B cell (primary cell): ENCODE measurements at regions not wholly inside any gene's neighbourhood (a gene's known extent, or its start where the extent isn't known, plus 50 kb on each side); places are given as distances from the start of the nearest gene placed in this dataset.
"Not testable (repeated sequence)": the region's sequence is repeated elsewhere in the genome, so short reads cannot be mapped to it uniquely, and the experiment has no call there.

ENCODE experiments used
- ATAC-seq: fragments of 200-7000 bp; cut with Tn5 transposase; one replicate; pipeline ENCODE4 v1.10.0; 2021; ENCODE audit warnings: low read depth, mild to moderate bottlenecking, moderate number of reproducible peaks, moderate library complexity
- CTCF ChIA-PET: fragments of 350-600 bp; sonication (Branson Sonifier 250); formaldehyde crosslinking; loops from one replicate; lab custom pipeline; 2021; ENCODE audit warnings: antibody characterized with exemption, inconsistent platforms; lab: Charles Lee
- POLR2A ChIA-PET: fragments of 350-600 bp; sonication (Branson Sonifier 250); formaldehyde crosslinking; loops from one replicate; lab custom pipeline; 2021; ENCODE audit warnings: antibody characterized with exemption; lab: Charles Lee
- DNase-seq: peaks from one replicate; pipeline ENCODE4 v3.0.0; 2013
- H2AFZ ChIP-seq: 2 replicates; pipeline ENCODE4 v1.6.1; 2012; ENCODE audit warnings: mild to moderate bottlenecking, low read depth, low read length; ENCODE audit not compliant: insufficient read depth, poor library complexity, severe bottlenecking
- H3K27ac ChIP-seq, 2 donors: 1 replicate in 1 of 2; 2 replicates in 1 of 2; pipeline ENCODE4 v1.5.1; 2012 to 2013; ENCODE audit warnings: low read length in 2 of 2, mild to moderate bottlenecking in 2 of 2, moderate library complexity in 1 of 2
- H3K27me3 ChIP-seq, 4 experiments: fragments of 200-600 bp in 1 of 4; sonication (generic) in 1 of 4; replicated peaks in 1 of 4; 1 replicate in 2 of 4; 2 replicates in 2 of 4; pipeline versions ENCODE4 v1.6.1 to v1.7.0; 2013 to 2016; ENCODE audit warnings: low read length in 3 of 4, mild to moderate bottlenecking in 2 of 4, mixed read lengths in 1 of 4, moderate library complexity in 1 of 4; ENCODE audit not compliant: insufficient read depth in 4 of 4, control insufficient read depth in 3 of 4; ENCODE audit errors: control extremely low read depth in 1 of 4
- H3K36me3 ChIP-seq, 2 experiments: replicated peaks in 1 of 2; 1 replicate in 1 of 2; 2 replicates in 1 of 2; pipeline versions ENCODE4 v1.6.1 to v1.7.1; 2013; ENCODE audit warnings: low read length in 1 of 2; ENCODE audit not compliant: insufficient read depth in 2 of 2, control insufficient read depth in 1 of 2; ENCODE audit errors: control extremely low read depth in 1 of 2, extremely low read depth in 1 of 2
- H3K4me1 ChIP-seq, 2 donors: fragments of 200-600 bp in 1 of 2; sonication (generic) in 1 of 2; 1 replicate in 1 of 2; 2 replicates in 1 of 2; pipeline versions ENCODE4 v1.5.1 to v1.6.1; 2013 to 2017; ENCODE audit warnings: low read length in 2 of 2; ENCODE audit not compliant: control insufficient read depth in 2 of 2, insufficient read depth in 2 of 2
- H3K4me2 ChIP-seq: replicated peaks from 2 replicates; pipeline ENCODE3; 2012; ENCODE audit warnings: mild to moderate bottlenecking, low read depth, low read length; ENCODE audit not compliant: poor library complexity, severe bottlenecking
- H3K4me3 ChIP-seq, 5 experiments: fragments of 200-600 bp in 1 of 5; sonication (generic) in 1 of 5; 1 replicate in 3 of 5; 2 replicates in 2 of 5; pipeline versions ENCODE4 v1.5.1 to v1.7.0; 2011 to 2016; ENCODE audit warnings: low read length in 4 of 5, mild to moderate bottlenecking in 4 of 5, low read depth in 2 of 5, control low read depth in 1 of 5, moderate library complexity in 1 of 5; ENCODE audit not compliant: insufficient read depth in 1 of 5; ENCODE audit errors: control extremely low read depth in 1 of 5, extremely low read depth in 1 of 5
- H3K79me2 ChIP-seq: fragments of 200-600 bp; sonication (generic); one replicate; pipeline ENCODE4 v1.6.0; 2016; ENCODE audit warnings: low read length; ENCODE audit not compliant: control insufficient read depth, insufficient read depth
- H3K9ac ChIP-seq: fragments of 200-600 bp; sonication (generic); 2 replicates; pipeline ENCODE4 v1.6.1; 2017; ENCODE audit warnings: mild to moderate bottlenecking, low read length, moderate library complexity
- H3K9me3 ChIP-seq, 3 donors: one replicate each; pipeline versions ENCODE4 v1.6.1 to v1.7.1; 2013; ENCODE audit warnings: low read length in 2 of 3; ENCODE audit not compliant: control insufficient read depth in 2 of 3, insufficient read depth in 1 of 3; ENCODE audit errors: control extremely low read depth in 1 of 3
- H4K20me1 ChIP-seq: 2 replicates; pipeline ENCODE4 v1.6.0; 2012; ENCODE audit warnings: mild to moderate bottlenecking, low read length; ENCODE audit not compliant: insufficient read depth, control insufficient read depth, poor library complexity, severe bottlenecking
- H3K27ac Mint-ChIP-seq: one replicate; pipeline ENCODE4 v1.8.0; 2021; ENCODE audit warnings: mixed read lengths
- H3K27me3 Mint-ChIP-seq: one replicate; pipeline ENCODE4 v1.8.0; 2021; ENCODE audit warnings: mixed read lengths
- H3K4me1 Mint-ChIP-seq: one replicate; pipeline ENCODE4 v1.8.0; 2021; ENCODE audit warnings: mixed read lengths
- H3K4me3 Mint-ChIP-seq: one replicate; pipeline ENCODE4 v1.8.0; 2021; ENCODE audit warnings: mixed read lengths
- H3K9me3 Mint-ChIP-seq: one replicate; pipeline ENCODE4 v1.8.0; 2022; ENCODE audit warnings: mixed read lengths; ENCODE audit not compliant: insufficient read depth
- EZH2 ChIP-seq: IDR thresholded peaks from 2 replicates; pipeline ENCODE4 v1.6.1; 2012; ENCODE audit warnings: borderline replicate concordance, low read depth, mild to moderate bottlenecking, moderate library complexity, low read length; ENCODE audit not compliant: insufficient read depth, poor library complexity, severe bottlenecking
- WGBS: methylation state at CpG from one replicate; pipeline ENCODE4 v1.1.5; 2013; ENCODE audit warnings: missing lambda C conversion rate; ENCODE audit not compliant: insufficient coverage; 5-methylcytosine and 5-hydroxymethylcytosine counted together
- intact Hi-C: fragments of 100-400 bp; cut with micrococcal nuclease; formaldehyde crosslinking; loops from one replicate; pipeline ENCODE4 v1.10.0; 2022
- TF ChIP-seq, protein P1 (sequence below): fragments of 200-600 bp; IDR thresholded peaks from one replicate; pipeline ENCODE4 v1.8.0; 2022; ENCODE audit warnings: antibody characterized with exemption, mild to moderate bottlenecking

DNA sequence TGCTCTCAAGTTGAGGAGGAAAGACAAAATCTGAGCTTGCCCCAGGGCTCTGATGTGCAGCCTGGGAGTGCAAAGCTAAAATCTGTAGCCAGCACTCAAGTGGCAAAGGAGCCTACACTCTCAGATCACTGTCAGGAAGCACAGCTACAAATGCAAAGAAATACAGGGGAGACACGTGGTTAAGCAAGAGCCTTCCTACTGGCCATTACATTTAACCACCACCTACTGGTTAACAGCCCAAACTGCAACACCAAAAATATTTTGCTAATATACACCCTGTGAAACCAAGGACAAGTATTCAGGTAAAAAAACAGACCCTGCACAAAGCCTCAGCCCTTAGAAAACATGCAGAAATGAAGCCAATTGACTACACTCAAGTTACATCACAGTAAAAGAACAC lies 170.4 kb upstream of the FGF16 start:
- ChIA-PET POLR2A (no interaction called here), CTCF (no interaction called here)
- TF ChIP-seq, protein P1, sequence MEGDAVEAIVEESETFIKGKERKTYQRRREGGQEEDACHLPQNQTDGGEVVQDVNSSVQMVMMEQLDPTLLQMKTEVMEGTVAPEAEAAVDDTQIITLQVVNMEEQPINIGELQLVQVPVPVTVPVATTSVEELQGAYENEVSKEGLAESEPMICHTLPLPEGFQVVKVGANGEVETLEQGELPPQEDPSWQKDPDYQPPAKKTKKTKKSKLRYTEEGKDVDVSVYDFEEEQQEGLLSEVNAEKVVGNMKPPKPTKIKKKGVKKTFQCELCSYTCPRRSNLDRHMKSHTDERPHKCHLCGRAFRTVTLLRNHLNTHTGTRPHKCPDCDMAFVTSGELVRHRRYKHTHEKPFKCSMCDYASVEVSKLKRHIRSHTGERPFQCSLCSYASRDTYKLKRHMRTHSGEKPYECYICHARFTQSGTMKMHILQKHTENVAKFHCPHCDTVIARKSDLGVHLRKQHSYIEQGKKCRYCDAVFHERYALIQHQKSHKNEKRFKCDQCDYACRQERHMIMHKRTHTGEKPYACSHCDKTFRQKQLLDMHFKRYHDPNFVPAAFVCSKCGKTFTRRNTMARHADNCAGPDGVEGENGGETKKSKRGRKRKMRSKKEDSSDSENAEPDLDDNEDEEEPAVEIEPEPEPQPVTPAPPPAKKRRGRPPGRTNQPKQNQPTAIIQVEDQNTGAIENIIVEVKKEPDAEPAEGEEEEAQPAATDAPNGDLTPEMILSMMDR = no peak
- no peak for TF ChIP-seq EZH2
- H3K79me2 ChIP-seq = no peaks in the 10 kb centered on the region
- H3K9ac ChIP-seq = no peak overlapping the region
- ATAC-seq (no peak), DNase-seq (no peak)
- no peaks in the 10 kb centered on the region for H3K27me3 ChIP-seq
- no peaks in the 10 kb centered on the region for H4K20me1 ChIP-seq
- H2AFZ ChIP-seq = no peak overlapping the region
- H3K4me1 Mint-ChIP-seq = no peaks in the 10 kb centered on the region
- intact Hi-C loops = no loop called here
- no peaks in the 10 kb centered on the region for H3K36me3 ChIP-seq
- H3K9me3 Mint-ChIP-seq = no peaks in the 10 kb centered on the region
- no peak overlapping the region for H3K4me3 Mint-ChIP-seq
- no peak overlapping the region for H3K27ac ChIP-seq
- no peaks in the 10 kb centered on the region for H3K4me1 ChIP-seq
- no peak overlapping the region for H3K4me3 ChIP-seq
- no peak overlapping the region for H3K4me2 ChIP-seq
- H3K27me3 Mint-ChIP-seq = no peaks in the 10 kb centered on the region
- WGBS = 40% methylated on average over 1 of the region's 1 CpG
- peaks cover 0 to 4% (median 0%) of the 10 kb centered on the region in 3 donors for H3K9me3 ChIP-seq
- H3K27ac Mint-ChIP-seq = no peak overlapping the region

DNA sequence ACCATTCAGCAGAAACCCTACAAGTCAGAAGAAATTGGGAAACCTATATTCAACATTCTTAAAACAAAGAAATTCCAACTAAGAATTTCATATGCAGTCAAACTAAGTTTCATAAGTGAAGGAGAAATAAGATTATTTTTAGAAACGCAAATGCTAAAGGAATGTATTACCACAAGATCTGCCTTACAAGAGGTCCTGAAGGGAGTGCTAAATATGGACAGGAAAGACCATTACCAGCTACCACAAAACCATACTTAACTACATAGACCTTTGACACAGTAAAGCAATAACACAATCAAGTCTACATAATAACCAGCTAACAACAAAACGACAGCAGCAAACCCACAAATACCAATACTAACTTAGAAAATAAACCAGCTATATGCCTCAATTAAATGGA lies 169.3 kb upstream of the FGF16 start:
- H3K9ac ChIP-seq = no peak overlapping the region
- ChIA-PET CTCF (no interaction called here), POLR2A (no interaction called here)
- TF ChIP-seq EZH2 = no peak
- TF ChIP-seq, protein P1 = no peak
- no peak overlapping the region for H3K4me2 ChIP-seq
- no peaks in the 10 kb centered on the region for H3K27me3 Mint-ChIP-seq
- no CpG with 5 or more reads among the region's 2 CpGs for WGBS
- no peak overlapping the region for H3K27ac ChIP-seq
- H3K27me3 ChIP-seq = no peaks in the 10 kb centered on the region
- no peaks in the 10 kb centered on the region for H3K4me1 ChIP-seq
- DNase-seq (no peak), ATAC-seq (no peak)
- H4K20me1 ChIP-seq = no peaks in the 10 kb centered on the region
- H3K79me2 ChIP-seq = no peaks in the 10 kb centered on the region
- no peak overlapping the region for H3K4me3 ChIP-seq
- peaks cover 0 to 4% (median 0%) of the 10 kb centered on the region in 3 donors for H3K9me3 ChIP-seq
- H3K36me3 ChIP-seq = no peaks in the 10 kb centered on the region
- H3K9me3 Mint-ChIP-seq = no peaks in the 10 kb centered on the region
- H3K4me3 Mint-ChIP-seq = no peak overlapping the region
- no peak overlapping the region for H3K27ac Mint-ChIP-seq
- H3K4me1 Mint-ChIP-seq = no peaks in the 10 kb centered on the region
- H2AFZ ChIP-seq = no peak overlapping the region
- intact Hi-C loops = no loop called here

DNA sequence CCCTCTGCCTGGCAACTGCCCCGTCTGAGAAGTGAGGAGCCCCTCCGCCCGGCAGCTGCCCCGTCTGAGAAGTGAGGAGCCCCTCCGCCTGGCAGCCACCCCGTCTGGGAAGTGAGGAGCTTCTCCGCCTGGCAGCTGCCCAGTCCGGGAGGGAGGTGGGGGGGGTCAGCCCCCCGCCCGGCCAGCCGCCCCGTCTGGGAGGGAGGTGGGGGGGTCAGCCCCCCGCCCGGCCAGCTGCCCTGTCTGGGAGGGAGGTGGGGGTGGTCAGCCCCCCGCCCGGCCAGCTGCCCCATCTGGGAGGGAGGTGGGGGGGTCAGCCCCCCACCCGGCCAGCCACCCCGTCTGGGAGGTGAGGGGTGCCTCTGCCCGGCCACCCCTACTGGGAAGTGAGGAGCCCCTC lies 167.8 kb upstream of the FGF16 start:
- POLR2A ChIA-PET, H3K9me3 ChIP-seq, DNase-seq, H3K27me3 Mint-ChIP-seq, H3K9ac ChIP-seq, H3K4me3 Mint-ChIP-seq, H3K4me3 ChIP-seq, ATAC-seq, H3K4me1 Mint-ChIP-seq, H3K9me3 Mint-ChIP-seq, CTCF ChIA-PET, H3K4me1 ChIP-seq, H3K4me2 ChIP-seq, H3K36me3 ChIP-seq, H3K27ac ChIP-seq, H3K27me3 ChIP-seq, H2AFZ ChIP-seq, intact Hi-C loops, H3K27ac Mint-ChIP-seq, H3K79me2 ChIP-seq, H4K20me1 ChIP-seq: not testable (repeated sequence)
- WGBS = no CpG with 5 or more reads among the region's 19 CpGs
